ENCODE measurements at regions not wholly inside any gene's neighbourhood (a gene's known extent, or its start where the extent isn't known, plus 50 kb on each side); places are given as distances from the start of the nearest gene placed in this dataset.
"Not testable (repeated sequence)": the region's sequence is repeated elsewhere in the genome, so short reads cannot be mapped to it uniquely, and the experiment has no call there.

DNA sequence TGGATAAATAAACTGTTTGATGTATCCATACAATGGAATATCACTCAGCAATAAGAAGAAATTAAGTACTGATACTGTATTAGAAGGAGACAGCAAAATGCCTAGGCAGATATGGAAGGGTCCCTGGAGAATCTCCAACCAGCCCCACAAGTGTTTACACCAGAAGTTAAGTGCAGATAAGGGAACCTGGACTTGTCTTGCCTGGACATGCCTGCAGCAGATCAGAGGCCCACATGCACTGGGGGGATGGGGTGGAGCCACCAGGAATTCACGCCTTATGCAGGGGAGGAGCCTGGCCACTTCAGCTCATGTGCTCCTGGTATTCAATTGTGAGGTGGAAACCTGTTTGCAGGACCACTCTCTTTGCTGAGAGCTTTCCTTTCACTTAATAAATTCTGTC is 356.9 kb downstream of the TUBA3C start:
- DNase-seq (ENCODE audit: low spot score), result not testable (repeated sequence)

DNA sequence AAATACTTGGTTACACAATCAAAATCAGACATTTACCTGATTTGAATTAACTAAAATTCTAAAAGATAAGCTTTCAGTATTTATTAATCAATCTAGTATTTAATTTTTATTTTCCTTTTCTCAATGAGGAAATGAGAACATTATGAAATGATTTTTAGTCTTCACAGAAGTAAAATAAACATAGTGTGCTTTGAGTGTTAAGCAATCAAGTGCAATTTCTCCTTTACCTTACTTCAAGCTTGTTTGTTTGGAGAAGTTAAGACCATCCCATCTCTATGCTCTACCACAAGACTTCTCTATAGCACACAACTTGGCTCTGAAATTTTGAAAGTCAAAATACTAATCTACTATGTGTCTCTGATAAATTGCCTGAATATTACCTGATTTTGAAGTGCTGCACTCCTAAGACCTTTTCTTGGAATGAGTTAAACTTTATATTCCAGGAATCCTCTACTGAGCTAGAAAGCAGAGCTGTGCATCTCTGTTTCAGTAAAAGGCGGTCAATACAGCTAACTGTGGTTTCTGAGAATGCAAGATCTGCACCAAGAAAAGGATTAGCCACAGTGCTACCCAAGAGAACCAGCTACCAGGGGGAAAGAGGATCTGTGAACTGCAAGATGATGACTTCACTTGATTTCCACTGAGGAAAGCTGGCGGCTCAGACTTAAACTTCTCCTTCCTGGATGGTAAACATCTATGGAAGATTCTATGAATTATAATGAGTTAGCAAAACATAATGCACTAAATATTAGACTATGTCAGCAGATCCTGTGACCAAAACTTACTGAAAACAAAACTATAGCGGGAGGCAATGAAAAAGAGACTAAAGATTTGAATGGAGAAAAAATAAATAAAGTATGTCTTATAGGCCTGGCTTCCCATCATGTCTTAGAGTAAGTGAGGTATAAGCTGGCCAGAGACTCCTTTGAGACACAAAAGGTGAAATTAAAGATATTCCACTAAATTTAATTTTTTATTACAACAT is 358.7 kb downstream of the TUBA3C start:
- DNase-seq (ENCODE audit: low spot score), result not testable (repeated sequence)

DNA sequence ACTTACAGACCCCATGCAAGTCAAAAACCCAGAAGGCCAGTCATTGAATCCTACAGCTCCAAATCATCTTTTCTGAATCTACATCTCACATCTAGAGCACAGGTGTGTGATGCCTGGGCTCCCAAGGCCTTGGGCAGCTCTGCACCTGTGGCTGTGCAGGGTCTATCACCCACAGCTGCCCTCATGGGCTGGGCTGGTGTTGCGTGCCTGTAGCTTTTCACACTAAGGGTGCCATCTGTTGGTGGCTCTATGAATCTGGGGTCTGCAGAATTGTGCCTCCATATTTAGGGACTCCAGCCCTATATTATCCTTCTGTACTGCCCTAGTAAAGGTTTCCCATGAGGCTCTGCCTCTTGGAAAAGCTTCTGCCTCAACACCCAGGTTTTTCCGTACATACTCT is 407.6 kb downstream of the TUBA3C start:
- DNase-seq (ENCODE audit: low spot score), result not testable (repeated sequence)

DNA sequence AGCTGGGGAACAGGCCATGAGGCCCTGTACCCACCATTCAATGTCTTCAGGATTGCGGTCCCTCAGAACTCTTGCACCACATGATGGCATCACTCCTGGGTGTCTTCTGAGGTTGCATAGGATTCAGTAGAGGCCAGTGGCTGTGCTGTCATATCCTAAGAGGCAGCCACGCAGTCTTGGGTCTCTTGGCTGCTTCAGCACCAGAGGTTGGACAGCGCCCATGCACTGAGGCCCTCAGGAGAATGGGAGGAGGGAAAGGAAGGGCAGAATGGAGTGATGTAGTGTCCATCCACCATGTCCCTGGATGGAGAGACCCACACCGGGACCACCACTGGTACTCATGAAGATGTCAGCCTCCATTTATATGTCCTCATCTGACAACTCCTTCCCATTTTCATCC is 439.9 kb downstream of the TUBA3C start:
- DNase-seq (ENCODE audit: low spot score), result not testable (repeated sequence)

DNA sequence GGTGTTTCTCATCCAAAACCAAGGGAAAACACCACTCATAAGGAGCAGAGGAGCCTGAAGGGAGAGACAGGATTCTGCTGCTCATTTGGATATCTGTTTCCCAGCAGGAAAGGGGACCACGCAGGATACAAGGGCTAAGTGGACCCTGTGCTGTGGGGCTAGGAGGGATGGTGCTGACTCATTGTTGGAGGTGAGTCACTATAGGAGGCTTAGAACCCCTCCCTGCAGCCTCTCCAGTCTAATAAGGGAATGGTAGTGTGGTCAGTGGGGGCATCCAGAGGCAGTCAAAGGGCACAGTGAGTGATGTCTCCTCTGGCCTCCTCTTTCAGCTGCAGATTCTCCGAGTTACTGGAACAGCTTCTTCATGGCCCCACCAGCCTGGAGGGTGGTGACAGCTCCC is 442.3 kb downstream of the TUBA3C start:
- no peak for DNase-seq (ENCODE audit: low spot score)

DNA sequence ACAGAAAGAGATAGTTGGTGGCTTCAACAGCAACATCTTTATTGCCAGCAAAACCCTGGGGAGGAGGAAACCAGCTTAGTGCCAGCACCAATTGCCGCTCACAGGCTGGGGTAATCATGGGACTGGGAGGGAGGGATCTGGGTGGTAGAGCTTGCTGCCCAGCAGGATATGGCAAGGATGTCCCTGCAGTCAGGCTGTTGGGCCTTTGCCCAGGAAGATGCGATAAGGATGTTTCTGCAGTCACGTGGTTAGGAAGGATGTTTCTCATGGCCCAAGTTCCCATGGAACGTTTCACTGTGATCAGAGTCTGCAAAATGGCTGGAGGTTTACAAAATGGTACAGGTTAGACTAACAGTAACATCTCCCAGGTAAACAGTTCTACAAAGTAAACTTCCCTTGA is 443.5 kb downstream of the TUBA3C start:
- DNase-seq (ENCODE audit: low spot score), result not testable (repeated sequence)

DNA sequence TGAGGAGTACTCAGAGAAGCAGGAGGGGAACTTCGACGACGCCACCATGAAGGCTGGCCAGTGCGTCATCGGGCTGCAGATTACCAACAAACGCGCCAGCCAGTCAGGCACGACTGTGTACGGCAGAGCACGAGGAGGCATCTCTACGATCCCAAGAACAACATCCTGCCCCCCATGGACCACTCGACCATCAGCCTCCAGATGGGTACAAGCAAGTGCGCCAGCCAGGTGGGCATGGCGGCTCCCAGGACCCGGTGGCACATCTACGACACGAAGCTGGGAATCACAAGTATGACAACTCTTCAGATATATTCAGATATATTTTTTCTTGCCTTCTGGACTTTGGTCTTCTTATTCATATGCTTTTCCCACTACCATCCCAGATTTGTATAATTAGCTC is 454.5 kb downstream of the TUBA3C start:
- not testable (repeated sequence) for DNase-seq (ENCODE audit: low spot score)

DNA sequence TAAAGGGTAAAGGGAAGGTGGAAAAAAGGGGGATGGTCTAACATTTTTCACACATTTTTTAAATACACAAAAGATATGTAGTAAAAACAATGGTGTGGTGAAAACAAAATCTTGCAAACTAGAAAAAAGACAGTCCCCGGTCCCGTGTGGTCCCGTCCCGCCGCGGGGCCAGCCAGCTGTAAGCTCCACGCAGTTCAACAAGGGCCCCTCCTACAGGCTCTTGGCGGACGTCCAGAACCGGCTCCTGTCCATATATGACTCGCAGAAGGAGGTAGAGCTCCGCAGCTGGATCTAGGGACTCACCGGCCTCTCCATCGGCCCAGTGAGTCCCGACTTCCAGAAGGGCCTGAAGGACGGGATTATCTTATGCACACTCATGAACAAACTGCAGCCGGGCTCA is 455.1 kb downstream of the TUBA3C start:
- not testable (repeated sequence) for DNase-seq (ENCODE audit: low spot score)

DNA sequence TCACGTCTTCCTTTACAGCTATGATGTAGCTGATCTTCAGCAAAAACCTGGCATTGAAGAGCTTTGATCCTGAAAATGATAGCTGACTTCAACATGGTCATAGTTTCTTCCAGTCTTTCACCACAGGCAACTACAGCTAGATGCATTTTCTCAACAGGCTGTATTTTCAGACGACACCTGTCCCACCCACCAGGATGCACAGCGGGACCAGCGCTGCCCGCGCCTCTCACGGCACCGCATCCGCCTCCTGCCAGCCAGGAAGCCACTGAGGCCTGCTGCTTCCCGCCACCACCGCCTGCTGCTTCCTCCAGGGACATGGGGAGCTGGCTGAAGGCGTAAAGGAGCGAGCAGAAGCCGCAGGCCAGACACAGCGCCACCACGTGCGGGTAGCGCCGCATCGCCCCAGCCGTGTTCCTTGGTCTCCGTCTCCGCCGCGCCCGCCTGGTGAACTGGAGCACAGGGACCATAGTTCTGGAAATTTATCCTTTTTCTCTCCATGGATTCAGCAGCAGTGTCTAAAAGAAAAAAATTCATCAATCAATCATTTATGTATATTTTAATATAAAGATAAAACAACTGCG is 456.3 kb downstream of the TUBA3C start:
- DNase-seq (ENCODE audit: low spot score), result not testable (repeated sequence)

DNA sequence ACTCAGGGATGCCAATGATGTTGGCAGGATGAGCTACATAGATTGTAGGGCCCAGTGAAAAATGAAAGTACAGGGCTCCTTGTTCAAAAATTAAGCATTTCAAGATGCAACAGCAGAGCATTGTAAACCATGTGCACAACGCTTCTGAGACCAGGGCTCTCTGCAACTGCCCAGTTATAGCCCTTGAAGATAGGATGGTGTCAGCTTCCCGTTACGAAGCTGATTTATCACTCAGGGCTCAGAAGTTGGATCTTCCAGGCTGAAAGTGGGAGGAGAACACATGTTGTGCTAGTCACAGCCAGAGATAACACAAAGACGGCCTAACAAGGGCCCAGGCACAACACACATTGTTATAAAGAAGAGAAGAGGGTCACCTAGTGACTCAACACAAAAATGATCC is 466.7 kb downstream of the TUBA3C start:
- no peak for DNase-seq (ENCODE audit: low spot score)

DNA sequence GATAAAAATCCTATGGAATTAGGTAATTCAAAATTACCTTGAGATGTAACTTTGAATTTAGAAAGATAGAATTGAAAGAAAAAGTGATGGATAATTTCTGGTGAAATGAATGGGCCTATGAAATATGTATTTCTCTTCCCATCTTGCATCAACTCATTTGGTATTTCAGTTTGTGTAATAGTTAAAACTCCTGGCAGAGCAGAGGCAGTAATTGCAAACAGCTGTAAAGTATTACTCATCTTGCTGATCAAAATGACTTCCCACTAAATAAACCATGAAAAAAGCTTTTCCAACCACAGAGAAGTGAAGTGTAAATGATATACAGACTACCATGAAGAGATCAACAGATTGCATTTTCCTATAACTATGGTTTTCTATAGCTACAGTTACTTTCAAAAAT is 471.0 kb downstream of the TUBA3C start:
- not testable (repeated sequence) for DNase-seq (ENCODE audit: low spot score)

DNA sequence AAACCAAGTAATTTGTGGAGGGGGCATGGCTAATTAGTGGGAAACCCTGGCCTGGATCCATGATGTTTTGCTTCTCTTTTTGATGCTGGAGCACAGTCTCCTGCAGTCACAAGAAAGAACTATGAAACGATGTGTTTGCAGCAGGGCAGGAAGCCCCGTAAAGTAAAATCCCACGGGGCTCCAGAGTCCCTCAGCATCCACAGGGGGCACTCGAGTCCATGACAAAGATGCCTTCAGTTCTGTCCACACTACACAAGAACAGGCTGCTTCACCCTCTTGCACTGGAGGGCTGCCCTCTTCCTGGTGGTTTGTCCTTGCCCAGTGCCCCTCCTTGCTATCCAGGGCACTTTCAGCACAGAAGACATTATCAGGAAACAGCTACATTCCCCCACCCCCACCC is 475.1 kb downstream of the TUBA3C start:
- DNase-seq (ENCODE audit: low spot score), result not testable (repeated sequence)

DNA sequence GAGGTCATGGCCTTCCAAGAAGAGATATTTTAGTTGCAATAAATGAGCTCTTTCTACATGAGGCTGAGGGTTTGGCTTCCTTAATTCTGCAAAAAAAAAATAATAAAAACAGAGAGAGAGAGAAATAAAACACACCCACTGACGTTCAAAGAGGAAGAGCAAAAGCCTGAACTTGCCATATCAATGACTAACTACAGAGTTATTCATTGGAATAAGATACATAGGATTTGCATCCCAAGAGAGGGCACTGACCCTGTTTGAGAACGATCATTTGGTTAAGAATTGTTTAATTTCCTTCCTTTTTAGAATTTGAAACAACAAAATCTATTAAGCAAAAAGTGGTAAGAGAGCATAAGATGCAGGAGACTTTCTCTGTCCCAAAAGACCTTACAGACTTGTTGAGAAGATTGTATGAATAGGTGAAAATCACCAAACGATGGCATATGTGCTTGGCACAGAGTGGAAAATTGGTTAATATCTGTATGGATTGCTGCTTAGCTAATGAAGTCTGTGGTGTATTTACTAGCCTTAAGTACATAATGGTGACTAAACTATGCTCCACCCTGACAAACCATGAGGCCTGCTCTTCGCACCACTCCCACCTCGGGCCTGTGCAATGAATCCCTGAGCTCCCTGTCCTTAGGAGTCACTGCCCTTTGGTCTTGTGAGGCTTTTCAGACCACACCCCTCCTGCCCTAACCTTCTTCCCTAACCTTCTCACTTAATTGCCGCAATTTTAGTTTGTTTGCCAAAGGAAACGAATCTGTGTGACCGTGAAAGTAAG is 479.0 kb downstream of the TUBA3C start:
- DNase-seq (ENCODE audit: low spot score), result not testable (repeated sequence)

DNA sequence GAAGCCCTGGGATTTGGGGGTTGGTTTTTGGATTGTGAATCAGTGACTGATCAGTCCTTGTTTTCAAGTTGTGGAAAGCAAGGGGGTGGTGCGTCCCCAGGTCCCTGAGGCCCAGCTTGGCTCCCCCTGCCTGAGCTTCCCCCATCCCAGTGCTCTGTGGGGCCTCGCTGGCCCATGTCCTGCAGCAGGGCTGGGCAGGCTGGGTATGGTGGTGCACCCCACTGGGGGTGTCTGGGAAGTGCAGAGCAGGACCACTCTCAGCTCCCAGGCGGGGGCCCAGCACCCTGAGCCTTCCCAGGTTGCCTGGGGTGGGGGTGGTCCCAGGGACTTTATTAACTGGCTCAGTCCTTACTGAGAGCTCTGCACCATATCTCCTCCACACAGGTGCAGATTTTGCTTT is 483.3 kb downstream of the TUBA3C start:
- not testable (repeated sequence) for DNase-seq (ENCODE audit: low spot score)

DNA sequence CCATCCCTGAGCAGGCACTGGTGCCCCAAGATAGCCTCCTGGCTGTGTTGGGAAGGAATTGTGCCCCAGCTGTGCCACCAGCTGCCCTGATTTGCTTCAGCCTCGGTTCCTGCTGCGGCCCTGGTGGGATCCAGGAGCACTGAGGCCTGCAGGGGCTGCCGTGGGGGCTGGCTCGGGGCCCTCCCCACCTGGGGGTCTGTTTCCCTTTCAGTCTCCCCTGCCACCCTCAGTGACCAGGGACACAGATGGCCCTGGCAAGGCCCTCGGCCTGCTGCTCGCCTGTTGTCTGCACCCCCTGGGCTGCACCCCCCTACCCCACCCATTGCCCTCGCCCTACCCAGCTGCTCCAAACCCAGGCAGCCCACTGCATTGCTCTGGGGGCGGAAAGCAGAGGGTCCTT is 483.8 kb downstream of the TUBA3C start:
- DNase-seq (ENCODE audit: low spot score), result not testable (repeated sequence)

DNA sequence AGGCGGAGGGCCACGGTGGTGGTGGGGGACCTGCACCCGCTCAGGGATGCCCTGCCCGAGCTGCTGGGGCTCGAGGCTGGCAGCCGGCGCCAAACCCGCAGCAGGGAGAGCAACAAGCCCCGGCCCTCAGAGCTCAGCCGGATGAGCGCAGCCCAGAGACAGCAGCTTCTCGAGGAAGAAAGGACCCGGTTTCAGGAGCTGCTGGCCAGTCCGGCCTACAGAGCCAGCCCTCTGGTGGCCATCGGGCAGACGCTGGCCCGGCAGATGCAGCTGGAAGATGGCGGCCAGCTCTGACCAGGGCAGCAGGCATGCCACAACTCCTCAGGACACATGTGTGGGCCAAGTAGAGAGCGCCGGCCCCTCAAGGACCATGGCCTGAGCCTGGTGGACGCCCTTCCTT is 484.4 kb downstream of the TUBA3C start:
- DNase-seq (ENCODE audit: low spot score), result not testable (repeated sequence)

DNA sequence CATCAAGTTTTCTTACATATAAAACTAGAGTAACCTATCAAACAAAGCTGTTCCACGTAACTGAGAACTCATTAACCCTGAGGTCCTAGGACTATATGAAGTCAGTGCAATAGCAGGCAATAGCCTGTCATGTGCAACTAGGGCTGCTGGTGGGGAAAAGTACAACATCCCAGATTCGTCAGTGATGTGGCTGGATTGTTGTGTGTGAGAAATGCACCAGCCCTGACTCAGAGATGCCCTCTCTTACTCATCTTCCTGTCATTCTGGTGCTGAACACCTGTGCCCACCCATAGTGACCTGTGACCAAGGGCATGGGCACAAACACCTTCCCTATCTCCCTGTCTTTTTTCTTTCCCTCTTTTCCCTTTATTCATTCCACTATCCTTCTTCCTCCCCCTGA is 504.2 kb downstream of the TUBA3C start:
- not testable (repeated sequence) for DNase-seq (ENCODE audit: low spot score)

DNA sequence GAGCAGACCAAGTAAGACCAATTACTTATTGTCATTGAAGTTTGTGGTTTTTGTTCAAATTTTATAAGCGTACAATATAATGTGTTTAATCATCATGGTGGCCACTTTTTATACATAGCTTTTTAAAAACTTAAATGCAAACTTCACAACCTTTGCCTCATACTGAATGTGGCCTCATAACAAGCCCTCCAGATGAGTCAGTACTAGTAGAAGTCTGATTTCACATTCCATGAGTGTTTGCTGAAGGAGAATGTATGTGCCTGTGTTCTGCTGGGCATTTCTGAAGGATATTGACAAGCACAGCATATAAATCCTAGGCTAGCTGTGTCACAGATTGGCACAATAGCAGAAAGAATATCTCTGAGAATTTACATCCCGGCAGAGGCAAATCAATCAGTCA is 506.4 kb downstream of the TUBA3C start:
- not testable (repeated sequence) for DNase-seq (ENCODE audit: low spot score)

DNA sequence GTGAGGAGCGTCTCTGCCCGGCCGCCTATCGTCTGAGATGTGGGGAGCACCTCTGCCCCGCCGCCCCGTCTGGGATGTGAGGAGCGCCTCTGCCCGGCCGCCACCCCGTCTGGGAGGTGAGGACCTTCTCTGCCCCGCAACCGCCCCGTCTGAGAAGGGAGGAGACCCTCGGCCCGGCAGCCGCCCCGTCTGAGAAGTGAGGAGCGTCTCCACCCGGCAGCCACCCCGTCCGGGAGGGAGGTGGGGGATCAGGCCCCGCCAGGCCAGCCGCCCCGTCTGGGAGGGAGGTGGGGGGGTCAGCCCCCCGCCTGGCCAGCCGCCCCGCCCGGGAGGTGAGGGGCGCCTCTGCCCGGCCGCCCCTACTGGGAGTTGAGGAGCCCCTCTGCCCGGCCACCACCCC is 507.8 kb downstream of the TUBA3C start:
- not testable (repeated sequence) for DNase-seq (ENCODE audit: low spot score)

DNA sequence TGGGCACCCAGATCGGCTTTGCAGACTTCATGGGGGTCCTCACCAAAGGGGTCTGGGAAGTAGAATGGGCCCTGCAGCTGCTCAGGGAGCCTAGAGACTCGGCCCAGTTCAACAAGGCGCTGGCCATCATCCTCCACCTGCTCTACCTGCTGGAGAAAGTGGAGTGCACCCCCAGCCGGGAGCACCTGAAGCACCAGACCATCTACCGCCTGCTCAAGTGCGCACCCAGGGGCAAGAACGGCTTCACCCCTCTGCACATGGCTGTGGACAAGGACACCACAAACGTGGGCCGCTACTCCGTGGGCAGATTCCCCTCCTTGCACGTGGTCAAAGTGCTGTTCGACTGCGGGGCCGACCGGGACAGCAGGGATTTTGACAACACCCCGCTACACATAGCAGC is 515.0 kb downstream of the TUBA3C start:
- DNase-seq (ENCODE audit: low spot score), result not testable (repeated sequence)

DNA sequence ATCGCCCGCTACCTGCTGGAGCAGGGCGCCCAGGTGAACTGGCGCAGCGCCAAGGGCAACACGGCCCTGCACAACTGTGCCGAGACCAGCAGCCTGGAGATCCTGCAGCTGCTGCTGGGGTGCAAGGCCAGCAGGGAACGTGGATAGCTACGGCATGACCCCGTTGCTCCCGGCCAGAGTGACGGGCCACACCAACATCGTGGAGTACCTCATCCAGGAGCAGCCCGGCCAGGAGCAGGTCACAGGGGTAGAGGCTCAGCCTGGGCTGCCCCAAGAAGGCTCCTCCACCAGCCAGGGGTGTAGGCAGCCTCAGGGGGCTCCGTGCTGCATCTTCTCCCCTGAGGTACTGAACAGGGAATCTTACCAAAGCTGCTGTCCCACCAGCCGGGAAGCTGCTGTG is 515.9 kb downstream of the TUBA3C start:
- DNase-seq (ENCODE audit: low spot score), result not testable (repeated sequence)

DNA sequence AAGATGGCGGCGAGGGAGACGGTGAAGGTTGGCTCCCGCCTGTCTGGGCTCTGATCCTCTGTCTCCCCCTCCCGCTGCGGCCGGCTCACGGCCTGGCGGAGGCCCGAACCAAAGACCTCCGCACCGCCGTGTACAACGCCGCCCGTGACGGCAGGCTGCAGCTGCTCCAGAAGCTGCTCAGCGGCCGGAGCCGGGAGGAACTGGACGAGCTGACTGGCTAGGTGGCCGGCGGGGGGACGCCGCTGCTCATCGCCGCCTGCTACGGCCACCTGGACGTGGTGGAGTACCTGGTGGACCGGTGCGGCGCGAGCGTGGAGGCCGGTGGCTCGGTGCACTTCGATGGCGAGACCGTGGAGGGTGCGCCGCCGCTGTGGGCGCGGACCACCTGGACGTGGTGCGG is 516.5 kb downstream of the TUBA3C start:
- not testable (repeated sequence) for DNase-seq (ENCODE audit: low spot score)
